Sigmoid colon (tissue), 4 donors: ENCODE measurements at regions not wholly inside any gene's neighbourhood (a gene's known extent, or its start where the extent isn't known, plus 50 kb on each side); places are given as distances from the start of the nearest gene placed in this dataset.
"Not testable (repeated sequence)": the region's sequence is repeated elsewhere in the genome, so short reads cannot be mapped to it uniquely, and the experiment has no call there.

ENCODE experiments used
- CTCF ChIP-seq, 4 experiments: fragments of 450-650 bp in 3 of 4; fragments of 200-600 bp in 1 of 4; IDR thresholded peaks; one replicate each; pipeline ENCODE4 v1.5.1; 2016 to 2019; ENCODE audit warnings: antibody characterized with exemption in 4 of 4, mild to moderate bottlenecking in 3 of 4, moderate library complexity in 2 of 4
- EP300 ChIP-seq, 4 donors: sonication (generic); formaldehyde crosslinking; IDR thresholded peaks; one replicate each; pipeline ENCODE4 v1.6.1; 2017; ENCODE audit warnings: antibody characterized with exemption in 4 of 4
- POLR2AphosphoS5 ChIP-seq, 4 donors: sonication (generic); formaldehyde crosslinking; IDR thresholded peaks; one replicate each; pipeline ENCODE4 v1.6.1; 2017; ENCODE audit warnings: antibody characterized with exemption in 4 of 4

GRCh38 chr5:99510237-99510866 lies 581.5 kb upstream of the CHD1 start:
- not testable (repeated sequence) for TF ChIP-seq EP300, CTCF, POLR2AphosphoS5 (IDR thresholded peaks at IDR 0.05)
